Myocyte (in vitro differentiated cells): ENCODE measurements at regions not wholly inside any gene's neighbourhood (a gene's known extent, or its start where the extent isn't known, plus 50 kb on each side); places are given as distances from the start of the nearest gene placed in this dataset.
"Not testable (repeated sequence)": the region's sequence is repeated elsewhere in the genome, so short reads cannot be mapped to it uniquely, and the experiment has no call there.

Experiments used
- DNase-seq: peaks from one replicate; pipeline ENCODE4 v3.0.0-alpha.2; 2012; ENCODE audit warnings: low read depth

GRCh38 chr11:23730307-23730998, 766.4 kb upstream of the LUZP2 start:
- DNase-seq, result no peak

DNA sequence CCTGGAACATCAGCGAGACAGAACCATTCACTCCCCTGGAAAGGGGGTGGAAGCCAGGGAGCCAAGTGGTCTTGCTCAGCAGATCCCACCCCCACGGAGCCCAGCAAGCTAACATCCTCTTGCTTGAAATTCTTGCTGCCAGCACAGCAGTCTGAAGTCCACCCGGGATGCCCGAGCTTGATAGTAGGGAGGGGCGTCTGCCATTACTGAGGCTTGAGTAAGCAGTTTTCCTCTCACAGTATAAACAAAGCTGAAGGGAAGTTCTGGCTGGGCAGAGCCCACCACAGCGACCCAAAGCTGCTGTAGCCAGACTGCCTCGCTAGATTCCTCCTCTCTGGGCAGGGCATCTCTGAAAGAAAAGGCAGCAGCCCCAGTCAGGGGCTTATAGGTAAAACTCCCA, 764.8 kb upstream of the LUZP2 start:
- DNase-seq, result no peak

DNA sequence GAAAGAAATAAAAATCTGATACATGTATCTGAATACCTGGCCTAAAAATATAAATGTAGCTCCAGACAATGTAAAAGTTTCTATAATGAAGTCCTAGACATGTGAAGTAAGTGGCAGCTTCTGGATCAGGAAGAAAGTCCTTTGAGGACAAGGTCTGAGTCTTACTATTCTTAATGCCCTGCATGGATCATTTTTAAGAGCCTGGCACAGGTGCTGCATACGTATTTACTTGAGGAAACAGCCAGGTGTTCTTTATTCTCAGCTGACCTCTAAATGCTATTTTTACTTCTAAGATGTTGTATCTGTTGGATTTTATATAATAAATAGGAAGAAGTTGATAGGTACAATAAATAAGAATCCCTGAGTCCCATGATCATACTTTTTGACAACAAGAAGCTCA, 750.0 kb upstream of the LUZP2 start:
- DNase-seq, result no peak

DNA sequence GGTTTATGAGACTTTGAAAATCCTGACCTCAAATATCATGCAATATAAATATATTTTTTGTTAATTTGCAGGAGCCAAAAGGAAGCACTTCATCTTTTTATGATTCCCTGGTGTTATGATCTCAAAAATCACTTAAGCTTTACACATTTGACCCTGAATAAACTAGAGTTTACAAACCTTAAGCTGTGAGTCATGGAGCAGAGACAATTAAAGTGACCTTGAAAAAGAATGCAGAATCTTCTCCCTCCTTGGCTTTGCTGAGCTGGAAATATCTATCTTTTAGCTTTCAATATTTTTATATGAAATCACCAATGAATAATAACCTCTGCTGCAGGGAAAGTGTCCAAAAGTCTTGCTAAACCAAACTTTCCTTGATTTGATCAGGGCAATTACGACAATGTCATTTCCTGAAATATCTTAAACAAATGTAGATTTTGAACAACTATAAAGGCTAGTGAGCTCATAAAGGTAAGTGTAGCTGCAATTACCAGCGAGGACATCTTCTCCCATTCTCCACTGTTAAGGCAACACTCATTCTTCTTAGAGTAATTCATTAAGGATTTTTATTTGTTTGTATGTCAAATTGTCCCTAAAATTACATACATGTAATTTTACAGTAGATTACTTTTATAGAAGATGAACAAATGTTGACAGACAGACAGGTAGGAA, 747.0 kb upstream of the LUZP2 start:
- DNase-seq, result no peak

DNA sequence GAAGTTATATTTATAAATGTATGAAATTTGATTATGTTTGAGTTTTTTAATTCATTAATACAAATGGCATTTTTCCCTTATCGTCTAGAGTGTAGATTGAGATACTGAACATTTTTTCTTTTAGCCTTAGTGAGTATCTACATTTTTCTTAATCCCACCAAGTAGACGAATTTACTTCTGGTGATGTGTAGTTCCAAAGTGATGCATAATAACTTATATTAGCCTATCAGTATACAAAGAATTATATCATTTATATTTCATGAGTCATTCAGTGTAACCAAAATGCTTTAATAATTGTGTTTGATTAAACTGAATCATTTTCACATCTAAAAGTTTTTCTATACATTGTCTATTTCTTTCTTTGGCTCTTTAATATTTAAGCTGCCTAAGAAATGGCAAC, 745.6 kb upstream of the LUZP2 start:
- no peak for DNase-seq

GRCh38 chr11:23755076-23755475, 741.8 kb upstream of the LUZP2 start:
- DNase-seq, result no peak

GRCh38 chr11:23755769-23756168, 741.1 kb upstream of the LUZP2 start:
- no peak for DNase-seq

DNA sequence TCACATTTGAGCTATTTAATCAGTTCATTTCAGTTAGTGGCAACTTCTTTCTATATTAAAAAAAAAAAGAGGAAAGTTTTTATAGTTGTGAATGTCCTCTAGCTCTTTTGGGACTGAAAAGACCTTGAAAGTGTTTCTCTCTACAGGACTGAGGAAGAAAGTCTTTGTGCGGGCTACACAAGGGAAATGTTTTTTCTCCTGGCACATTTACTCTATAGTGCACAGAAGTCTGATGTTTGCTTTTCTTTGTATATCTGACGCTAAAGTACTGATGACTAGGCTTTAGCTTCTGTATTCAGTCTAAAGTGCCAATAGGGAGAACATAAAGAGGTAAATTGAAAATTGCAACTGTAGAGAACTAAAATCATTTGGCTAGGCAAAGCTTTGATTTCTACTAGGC, 737.4 kb upstream of the LUZP2 start:
- no peak for DNase-seq

GRCh38 chr11:23764286-23764685, 732.6 kb upstream of the LUZP2 start:
- DNase-seq, result no peak

GRCh38 chr11:23765682-23766252, 731.1 kb upstream of the LUZP2 start:
- DNase-seq, result no peak

GRCh38 chr11:23767576-23767975, 729.3 kb upstream of the LUZP2 start:
- DNase-seq, result no peak

DNA sequence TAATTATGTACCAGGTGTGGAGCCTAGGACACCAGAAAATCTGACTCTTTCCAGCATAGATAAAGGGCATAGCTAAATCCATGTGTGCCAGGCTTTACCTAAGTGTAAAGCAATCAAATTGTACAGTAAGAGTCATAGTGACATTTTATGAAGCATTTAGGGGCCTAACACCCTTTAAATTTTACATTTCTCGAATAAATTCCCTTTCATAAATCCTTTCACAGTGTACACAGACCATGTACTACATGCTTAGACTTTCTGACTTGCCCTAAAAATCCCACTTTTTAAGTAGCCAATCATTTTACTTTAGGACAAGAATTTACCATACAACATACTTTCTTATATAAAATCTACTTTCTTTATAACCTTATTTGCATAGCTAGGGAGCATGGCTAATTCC, 727.6 kb upstream of the LUZP2 start:
- no peak for DNase-seq

DNA sequence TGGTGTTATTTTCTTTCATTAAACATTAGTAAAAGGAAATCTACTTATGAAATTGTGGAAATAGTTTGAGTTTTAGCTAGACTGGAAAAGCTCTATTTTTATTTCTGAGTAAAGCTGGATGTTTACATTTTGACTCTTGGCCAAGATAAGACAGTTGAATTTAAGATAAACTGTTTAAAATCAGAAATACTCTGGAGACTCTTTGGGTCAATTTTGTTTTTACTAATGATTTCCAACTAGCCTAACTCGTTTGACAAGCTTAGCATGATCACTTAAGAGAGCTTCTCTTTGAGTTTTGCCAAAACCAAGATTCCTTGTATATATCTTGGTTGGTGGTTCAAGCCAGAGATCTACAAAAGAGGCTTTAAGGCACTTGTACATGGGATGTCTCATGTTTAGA, 724.8 kb upstream of the LUZP2 start:
- DNase-seq, result no peak

DNA sequence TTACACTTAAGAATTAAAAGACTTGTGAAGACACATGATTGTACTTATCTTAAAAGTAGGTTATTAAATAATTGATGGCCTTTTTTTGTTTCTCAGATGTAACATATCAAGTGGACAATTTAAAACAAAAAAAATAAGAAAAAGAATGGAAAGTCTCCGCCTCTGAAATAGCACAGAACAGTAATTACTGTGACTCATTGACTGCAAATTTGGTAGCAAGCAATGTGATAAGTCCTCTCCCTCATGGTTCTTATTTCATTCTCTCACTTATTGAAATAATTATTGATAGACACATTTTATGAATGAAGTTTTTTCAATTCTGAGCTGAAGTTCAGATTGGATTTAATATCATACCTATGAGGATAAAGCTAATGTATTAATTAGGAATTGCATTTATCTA, 717.9 kb upstream of the LUZP2 start:
- DNase-seq, result peak; percentile 28

- DNase-seq, result no peak
Observed at GRCh38 chr11:23780231-23780630, 716.6 kb upstream of the LUZP2 start.

GRCh38 chr11:23781803-23782560, 714.9 kb upstream of the LUZP2 start:
- DNase-seq, result no peak

DNA sequence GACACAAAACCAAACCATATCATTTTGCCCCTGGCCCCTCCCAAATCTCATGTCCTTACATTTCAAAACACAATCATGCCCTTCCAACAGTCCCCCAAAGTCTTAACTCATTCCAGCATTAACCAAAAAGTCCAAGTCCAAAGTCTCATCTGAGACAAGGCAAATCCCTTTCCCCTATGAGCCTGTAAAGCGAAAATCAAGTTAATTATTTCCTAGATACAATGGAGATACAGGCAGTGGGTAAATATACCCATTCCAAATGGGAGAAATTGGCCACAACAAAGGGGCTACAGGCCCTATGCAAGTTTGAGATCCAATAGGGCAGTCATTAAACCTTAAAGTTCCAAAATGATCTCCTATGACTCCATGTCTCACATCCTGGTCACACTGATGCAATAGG, 709.9 kb upstream of the LUZP2 start:
- not testable (repeated sequence) for DNase-seq

GRCh38 chr11:23789200-23789853, 707.5 kb upstream of the LUZP2 start:
- no peak for DNase-seq

DNA sequence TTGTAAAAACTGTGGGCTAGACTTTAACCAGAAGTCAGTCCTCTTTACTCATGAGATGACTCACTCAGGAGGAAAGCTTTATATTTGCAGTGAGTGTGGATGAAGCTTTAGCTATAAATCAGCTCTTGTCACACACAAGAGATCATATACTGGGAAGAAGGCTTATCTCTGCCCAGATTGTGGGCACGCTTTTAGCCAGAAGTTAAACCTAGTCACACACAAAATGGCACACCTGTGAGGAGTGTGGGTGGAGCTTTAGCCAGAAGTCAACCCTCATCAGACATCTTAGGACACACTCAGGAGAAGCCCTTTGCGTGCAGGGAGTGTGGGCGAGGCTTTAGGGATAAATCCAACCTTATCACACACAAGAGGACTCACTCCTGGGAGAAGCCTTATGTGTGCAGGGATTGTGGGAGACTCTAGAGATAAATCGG, 706.9 kb upstream of the LUZP2 start:
- peak; percentile 21 for DNase-seq

- no peak for DNase-seq
Observed at GRCh38 chr11:23797624-23798419, 699.0 kb upstream of the LUZP2 start.

- peak; percentile 15 for DNase-seq
Observed at GRCh38 chr11:23834306-23834705, 662.5 kb upstream of the LUZP2 start.
